ENCODE measurements at regions not wholly inside any gene's neighbourhood (a gene's known extent, or its start where the extent isn't known, plus 50 kb on each side); places are given as distances from the start of the nearest gene placed in this dataset.
A peak's percentile ranks its signal among the peaks of the same experiment; 100 is the strongest.
"Not testable (repeated sequence)": the region's sequence is repeated elsewhere in the genome, so short reads cannot be mapped to it uniquely, and the experiment has no call there.

DNA sequence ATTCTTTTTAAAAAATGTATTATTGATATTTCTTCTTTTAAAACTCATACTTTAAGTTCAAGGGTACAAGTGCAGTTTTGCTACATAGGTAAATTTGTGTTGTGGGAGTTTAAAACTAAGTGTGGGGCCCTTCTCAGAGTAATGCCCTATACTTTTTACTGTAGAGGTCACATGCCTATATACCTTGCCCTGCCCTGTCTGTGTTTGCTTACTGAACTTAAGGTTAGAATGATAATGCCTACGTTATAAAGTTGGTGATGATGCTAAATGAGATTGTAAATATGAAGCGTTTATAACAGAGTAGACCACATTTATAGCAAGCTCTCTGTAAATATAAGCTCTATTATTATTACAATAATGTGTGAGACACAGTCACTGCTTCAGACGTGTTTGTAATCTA is 261.9 kb downstream of the RASSF9 start:
- no peak for DNase-seq (ENCODE audit: low spot score)

DNA sequence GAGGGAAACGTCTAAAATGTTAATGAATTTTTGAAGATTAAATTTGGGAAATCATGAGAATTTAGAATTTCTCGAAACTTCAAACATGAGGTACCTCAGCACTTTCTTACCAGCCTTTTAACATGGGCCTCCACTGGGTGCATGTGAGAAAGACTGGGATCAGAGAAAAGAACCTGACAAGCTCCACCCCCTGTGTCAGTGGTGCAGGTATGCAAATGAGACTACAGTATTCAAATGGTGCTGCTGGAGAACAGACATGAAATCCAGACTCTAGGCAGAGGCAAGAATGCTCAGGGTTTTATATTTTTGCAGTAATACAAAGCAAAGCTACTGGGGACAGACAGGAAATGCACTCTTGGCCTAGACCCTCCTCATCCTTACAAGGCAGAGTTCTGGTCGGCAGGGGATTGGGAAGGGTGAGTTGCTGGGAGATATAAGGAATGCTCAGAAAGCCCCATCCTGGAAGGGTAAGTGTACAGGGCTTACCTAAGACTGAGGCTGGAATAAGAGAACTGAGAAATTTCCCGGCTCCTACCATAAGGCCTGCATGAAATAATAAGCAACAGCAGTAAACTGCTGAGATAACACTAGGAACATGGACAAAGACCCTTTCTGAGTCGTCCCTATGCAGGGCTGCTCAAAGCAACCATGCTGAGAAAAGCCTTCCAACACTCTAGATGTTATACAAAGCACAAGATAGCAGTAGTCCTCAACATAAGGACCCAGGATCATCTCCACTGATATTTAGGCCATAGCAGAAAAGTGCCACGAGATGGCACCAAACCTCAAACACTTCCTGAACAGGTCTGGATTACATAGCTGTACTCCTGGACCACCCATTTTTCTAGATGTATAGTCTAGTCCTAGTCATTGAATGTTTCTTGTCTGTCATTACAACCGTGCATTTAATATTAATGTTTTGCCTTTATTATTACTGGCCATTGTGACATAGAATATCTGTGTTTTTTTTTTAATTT is 260.8 kb downstream of the RASSF9 start:
- peak; percentile 64 for DNase-seq (ENCODE audit: low spot score)

DNA sequence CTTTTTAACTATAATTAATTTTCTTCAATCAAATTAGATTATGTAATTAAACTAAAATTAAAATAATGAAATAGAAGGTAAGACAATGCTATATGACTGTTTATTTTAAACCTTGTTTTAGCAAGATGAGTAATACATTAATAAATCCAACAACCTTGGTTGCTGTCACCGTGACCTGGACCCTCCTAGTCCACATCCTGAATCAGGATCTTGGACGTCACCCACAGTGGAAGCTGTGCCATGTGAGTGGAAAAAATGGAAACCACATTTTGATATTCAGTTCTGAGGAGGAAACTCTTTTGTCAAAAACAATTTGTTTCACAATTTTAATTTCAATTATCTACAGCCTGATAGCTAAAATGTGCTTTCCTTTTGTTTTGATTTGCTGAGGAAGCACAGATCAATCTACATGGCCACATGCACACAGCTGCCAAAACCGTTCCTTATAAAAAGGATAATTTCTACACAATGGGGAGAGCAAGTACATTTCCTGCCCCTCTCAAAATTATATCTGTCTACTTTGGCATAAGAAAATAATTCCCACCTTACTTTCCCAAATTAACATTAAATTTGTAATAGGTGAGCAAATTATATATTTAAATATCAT is 255.5 kb downstream of the RASSF9 start:
- no peak for DNase-seq (ENCODE audit: low spot score)

DNA sequence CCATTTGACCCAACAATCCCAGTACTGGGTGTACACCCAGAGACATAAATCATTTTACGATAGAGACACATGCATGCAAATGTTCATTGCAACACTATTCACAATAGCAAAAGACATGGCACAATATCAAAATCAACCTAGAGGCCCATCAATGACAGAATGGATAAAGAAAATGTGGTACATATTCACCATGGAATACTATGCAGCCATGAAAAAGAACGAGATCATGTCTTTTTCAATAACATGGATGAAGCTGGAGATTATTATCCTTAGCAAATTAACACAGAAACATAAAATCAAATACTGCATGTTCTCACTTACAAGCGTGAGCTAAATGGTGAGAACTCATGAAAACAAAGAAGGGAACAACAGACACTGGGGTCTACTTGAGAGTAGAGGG is 249.1 kb downstream of the RASSF9 start:
- DNase-seq (ENCODE audit: low spot score), result no peak

DNA sequence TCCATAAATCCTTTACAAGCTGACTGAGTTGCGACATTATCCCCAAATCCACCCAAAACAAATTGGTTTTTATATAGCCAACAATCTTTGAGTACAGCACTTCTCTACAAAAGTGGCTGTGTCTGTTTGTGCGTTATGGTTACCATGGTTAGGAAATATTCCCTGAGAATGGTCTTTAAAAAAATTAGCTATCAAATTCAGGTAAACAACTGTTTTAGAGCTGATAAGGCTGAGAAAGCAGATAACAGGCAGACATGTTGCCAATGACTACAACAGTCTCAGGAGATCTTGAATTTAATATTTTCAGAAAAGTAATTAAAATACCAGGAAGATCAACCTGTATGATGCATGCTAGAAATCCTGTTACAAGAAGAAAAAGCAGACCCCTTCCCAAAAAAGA is 248.0 kb downstream of the RASSF9 start:
- DNase-seq (ENCODE audit: low spot score), result no peak

DNA sequence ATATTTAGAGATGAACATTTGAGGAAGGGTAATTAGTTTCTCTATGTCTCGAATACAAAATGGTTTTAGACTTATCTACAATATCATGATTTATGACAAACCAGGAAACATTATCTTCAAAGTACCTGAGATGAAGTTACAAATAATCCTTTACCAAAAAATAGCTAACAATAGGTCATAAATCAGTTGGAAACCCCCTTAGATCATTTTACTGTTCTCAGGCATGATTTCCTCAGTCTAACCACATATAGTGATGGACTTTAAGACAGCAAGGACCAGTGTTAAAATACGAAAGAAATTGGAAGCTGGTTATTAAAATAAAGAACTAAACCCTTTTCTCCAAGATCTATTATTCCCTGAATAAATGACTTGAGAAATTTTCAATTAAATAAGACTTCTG is 235.4 kb downstream of the RASSF9 start:
- no peak for DNase-seq (ENCODE audit: low spot score)

DNA sequence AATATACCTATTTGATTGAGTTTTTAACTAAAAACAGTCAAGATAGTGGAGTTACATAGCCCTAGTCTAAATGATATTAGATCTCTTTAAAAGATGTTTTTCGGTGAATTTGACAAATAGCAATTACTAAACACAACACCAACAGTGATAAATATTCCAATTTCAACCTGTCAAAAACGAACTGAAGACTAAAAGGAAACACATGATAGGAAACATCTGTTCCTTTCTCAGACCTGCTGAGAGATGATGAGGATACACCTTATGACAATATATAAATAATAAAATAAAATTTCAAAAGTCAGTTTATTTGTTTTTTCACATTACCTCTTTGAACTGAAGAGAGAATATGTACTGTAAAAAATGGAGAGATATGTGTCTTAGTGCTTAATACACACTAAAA is 232.7 kb downstream of the RASSF9 start:
- DNase-seq (ENCODE audit: low spot score), result no peak

DNA sequence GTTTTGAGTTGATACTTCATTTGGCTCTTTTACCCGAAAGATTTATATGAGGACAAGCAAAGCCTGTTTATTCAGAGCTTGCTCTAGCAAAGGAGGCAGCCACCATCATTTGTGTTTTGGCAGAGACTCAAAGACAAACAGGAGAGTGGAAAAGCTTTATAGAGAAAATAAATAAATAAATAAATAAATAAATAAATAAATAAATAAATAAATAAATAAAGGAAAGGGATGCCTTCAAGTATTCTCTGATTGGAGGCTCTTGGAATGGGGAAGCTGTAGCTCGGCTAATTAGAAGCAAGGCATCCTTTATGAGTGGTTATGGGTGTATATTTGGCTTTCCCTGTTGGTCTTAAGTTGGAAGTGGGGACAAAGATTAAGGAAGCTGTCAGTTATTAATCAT is 229.8 kb downstream of the RASSF9 start:
- DNase-seq (ENCODE audit: low spot score), result no peak

DNA sequence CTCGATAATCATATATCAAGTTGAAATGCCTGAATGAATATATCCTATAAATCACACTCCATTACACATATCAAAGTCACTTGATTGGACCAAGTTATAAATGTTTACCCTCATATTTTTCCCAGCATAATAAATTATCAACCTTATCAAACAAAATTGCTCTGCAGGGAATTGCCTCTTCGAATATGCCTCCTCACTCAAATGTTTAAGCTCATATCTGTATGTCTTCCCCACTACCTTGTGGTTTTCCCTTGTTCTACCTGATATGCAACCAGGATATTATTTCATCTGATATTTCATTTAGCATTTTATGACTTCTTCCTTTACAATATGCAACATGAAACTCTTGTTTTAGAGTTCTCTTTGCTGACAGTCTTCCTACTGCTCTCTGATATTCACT is 226.4 kb downstream of the RASSF9 start:
- DNase-seq (ENCODE audit: low spot score), result no peak

DNA sequence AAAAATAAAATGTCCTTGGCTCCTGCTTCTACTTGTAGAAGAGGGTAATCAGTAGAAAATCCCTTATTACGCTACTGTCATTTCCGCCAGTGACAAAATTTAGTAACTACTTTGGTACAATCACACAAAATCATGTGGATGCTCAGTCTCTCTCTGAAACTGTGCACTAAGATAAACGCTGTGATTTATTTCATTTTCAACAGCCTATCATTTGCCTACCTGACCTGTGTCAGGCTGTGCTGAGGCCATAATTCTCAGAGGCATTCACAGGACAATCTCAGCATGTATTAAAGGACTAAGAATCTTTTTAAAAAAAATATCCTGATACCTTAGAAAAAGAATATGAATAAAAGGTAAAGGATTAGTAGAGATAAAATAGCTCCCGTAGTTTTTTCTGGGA is 226.0 kb downstream of the RASSF9 start:
- DNase-seq (ENCODE audit: low spot score), result no peak

DNA sequence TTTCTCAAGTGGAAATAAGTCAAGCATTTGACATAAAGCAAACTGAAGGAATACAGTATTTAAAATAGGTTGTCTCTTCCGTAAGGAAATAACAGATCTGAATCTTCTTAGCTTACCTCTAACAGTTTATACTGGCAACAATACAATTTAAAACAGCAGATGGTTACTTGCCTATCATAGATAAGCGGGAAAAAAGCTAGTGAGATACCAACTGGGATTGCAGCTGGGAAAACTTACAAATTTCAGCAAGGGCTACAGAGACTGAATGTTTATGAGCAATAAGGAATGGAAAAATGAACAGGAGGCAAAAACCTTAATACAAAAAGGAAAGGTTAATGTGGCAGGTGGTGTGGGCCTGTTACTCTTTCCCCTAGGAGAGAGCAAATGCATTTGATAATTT is 220.0 kb downstream of the RASSF9 start:
- DNase-seq (ENCODE audit: low spot score), result no peak

DNA sequence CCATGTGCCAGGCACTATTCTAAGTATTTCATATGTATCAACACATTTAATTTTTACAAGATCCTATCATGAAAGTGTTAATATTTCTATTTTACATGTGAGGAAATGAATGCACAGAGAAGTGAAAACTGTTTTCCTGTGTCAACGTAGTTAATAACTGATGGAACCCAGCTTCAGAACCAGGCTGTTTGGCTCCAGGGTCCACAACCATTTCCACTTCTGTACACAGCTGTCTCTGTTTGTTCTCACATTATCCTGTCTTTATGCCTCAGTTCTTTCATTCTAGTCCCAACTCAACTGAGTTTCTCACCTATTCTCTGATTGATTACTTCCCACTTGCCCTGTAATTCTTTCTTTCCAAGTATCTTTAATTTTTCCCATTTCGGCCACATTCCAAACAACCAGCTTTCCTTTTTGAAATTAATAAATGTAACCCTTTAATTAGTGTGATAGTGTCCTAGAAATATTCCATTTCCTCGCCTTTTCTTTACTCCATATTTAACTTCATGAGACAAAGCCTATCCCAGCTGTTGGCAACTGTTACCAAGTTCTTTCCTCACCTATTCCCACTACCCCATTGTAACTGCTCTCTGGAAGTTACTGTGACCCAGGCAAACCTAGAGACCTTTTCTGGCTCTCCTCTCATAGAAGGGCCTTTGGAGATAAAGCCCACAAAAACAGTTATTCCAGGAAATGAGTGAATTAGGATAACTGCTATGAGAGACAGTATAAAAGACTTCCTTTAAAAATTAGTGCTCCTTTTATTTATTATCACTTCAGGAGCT is 218.7 kb downstream of the RASSF9 start:
- no peak for DNase-seq (ENCODE audit: low spot score)

DNA sequence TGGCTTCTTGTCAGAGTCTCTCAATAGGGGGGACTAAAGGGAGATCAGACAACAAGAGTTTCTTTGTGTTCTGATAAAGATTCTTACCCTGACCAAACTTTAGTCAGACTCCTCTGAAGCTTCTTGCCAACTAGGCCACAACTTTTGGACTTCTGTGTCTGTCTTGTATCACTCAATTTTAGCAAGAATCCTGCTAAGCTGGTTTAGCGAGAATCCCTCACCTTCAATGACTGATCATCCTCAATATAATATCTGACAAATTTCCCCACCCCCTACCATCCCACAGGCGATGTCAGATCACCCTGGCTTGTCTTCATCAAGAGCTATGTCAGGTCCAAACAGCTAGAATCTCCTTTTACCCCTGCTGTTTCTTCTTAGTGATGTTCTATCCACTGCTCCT is 215.2 kb downstream of the RASSF9 start:
- no peak for DNase-seq (ENCODE audit: low spot score)

DNA sequence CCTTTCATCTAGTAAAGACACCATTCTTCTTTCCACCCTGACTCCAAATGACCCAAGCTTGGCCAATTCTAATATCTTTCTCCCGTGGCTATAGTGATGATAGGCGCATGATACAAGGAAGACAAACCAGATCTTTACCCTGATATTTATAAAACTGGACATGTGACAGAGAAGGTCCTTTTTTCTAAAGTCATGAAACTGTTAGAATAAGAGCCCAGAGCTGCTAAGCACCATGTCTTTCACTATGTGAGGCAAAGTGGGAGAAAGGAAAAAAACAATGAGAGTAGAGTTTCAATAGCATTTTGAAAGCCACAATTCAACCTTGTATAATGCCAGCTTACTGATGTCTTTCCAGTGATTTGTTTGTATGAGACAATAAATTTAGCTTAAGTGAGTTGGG is 212.4 kb downstream of the RASSF9 start:
- DNase-seq (ENCODE audit: low spot score), result no peak

DNA sequence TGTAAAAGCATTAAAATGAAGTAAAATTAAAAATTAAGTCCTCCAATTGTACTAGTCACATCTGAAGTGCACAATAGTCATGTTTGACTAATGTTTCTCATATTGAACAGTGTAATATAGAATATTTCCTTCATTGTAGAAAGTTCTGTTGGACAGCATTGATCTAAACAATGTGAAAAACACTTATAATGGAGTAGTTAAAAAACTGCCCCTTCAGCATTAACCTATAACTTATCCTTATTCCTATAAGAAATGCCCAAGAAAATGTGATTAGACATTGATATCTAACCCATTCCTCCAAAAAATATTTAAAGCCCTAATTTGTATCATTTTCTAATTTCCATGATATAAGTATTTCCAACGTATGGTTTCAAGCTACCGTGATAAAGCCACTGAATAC is 210.7 kb downstream of the RASSF9 start:
- no peak for DNase-seq (ENCODE audit: low spot score)

DNA sequence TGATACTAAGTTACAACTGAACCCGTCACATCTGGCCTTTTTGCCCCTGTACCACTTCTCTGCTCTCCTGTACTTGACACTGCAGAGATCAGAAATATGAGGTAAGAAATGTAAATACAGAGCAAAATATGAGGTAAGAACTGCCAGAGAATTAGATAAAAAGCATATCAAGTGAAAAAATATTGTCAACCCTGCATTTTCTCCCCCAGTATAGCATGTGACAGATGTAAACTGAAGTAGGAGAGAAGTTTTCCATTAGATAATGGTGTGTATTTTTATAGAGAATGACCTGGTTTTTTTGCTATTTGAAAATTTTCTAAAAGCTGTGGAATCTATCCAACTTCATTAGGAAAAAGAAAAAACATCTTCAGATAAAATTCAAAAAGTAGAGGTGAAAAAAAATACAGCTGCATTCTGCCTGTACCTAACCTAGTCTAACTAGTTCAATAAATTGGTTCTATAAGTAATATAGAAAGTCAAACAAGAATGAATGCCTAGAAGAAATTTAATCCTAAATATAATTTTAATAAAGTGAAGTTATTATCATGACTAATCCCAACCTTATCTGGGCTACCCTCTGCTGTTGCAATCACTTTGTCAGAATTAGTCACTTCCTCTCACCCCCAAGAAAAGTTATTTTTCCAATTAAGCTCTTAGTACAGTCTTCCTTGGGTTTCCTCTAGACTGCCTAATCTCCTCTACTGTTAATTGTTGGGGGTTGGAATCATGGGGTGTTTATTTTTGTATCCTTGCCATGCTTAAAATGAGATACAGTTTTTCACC is 210.0 kb downstream of the RASSF9 start:
- DNase-seq (ENCODE audit: low spot score), result peak; percentile 64

DNA sequence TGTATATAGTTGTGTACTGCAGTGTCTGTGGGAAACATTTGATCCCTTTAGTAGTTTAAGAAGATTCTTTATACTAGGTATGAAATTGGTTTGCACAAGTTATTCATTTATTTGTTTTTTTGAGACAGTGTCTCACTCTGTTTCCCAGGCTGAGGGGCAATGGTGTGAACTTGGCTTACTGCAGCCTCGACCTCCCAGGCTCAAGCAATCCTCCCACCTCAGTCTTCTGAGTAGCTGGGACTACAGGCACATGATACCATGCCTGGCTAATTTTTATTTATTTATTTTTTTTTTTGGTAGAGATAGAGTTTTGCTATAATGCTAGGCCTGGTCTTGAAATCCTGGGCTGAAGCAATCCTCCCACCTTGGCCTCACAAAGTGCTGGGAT is 209.4 kb downstream of the RASSF9 start:
- DNase-seq (ENCODE audit: low spot score), result no peak

DNA sequence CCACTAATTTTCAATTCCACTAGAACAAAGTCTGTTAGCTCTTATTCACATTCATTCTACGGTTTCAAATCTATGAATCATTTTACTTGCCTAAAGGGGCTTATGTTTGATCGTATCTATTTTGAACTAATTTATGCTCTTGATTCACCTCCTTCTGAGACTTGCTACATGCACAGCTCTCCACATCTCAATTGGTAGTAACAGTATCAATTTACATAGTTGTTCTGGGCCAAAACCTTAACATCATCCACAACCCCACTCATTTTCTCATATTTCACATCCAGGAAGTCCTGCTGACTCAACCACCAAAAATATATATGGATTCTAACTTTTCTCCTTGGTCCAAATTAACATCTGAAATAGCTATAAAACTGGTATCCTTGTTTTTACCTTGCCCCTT is 208.6 kb downstream of the RASSF9 start:
- DNase-seq (ENCODE audit: low spot score), result peak; percentile 14

DNA sequence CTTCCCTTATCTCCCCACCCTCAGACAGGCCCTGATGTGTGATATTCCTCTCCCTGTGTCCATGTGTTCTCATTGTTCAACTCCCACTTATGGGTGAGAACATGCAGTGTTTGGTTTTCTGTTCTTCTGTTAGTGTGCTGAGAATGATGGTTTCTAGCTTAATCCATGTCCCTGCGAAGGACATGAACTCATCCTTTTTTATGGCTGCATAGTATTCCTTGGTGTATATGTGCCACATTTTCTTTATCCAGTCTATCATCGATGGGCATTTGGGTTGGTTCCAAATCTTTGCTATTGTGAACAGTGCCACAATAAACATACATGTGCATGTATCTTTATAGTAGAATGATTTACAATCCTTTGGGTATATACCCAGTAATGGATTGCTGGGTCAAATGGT is 207.6 kb downstream of the RASSF9 start:
- DNase-seq (ENCODE audit: low spot score), result not testable (repeated sequence)

DNA sequence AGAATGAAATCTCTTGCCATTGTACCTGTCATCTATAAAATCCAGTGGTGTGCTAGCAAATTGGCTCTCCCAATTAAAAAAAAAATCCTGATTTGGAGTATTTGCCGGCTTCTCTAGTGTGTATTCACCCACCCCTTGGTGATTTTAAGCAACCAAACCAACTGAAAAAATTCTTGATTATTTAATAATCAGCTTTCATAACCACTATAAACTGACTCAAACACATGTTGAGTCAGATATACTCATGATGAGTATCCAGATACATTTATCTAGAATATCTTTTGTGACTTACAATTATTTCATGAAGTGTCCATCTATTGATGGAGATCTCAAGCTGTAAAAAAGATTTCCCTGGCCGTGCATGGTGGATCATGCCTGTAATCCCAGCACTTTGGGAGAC is 205.4 kb downstream of the RASSF9 start:
- peak; percentile 9 for DNase-seq (ENCODE audit: low spot score)

DNA sequence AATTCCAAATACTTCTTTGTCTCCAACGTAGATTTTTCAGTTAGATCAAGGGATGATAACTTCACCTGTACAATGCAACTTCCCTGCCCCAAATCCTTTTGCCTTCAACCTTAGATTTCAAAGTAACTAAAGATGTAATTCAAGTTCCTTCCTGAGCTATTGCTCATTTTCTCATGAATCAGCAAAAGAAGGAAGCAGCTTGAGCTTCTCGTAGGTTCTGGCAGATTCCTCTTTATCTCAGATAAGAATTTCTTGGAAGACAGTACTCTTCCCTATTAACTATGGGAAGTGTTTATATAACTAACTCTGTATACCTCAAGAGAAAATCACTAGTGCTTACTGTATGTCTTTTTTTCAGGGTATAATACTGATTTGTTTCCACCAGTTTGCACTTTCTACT is 203.8 kb downstream of the RASSF9 start:
- no peak for DNase-seq (ENCODE audit: low spot score)

DNA sequence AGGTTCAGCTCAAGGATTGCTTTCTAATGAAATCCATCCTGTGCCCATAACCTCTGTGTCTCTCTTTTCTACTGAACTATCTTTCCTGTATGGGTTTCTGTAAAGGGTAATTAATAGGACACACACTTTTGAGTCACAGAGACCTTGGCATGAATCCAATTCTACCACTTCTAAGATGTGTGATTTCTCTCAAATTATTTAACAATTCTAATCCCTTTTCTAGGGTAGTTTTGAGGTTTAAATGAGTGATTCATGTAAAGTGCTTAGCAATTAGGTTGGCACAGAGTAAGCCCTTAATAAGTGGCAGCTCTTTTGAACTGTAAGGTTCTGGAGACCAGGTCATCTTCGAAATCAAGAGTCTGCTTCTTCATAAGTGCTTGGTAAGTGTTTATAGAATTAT is 202.7 kb downstream of the RASSF9 start:
- no peak for DNase-seq (ENCODE audit: low spot score)
